Ovary (tissue), 3 donors: ENCODE measurements at regions not wholly inside any gene's neighbourhood (a gene's known extent, or its start where the extent isn't known, plus 50 kb on each side); places are given as distances from the start of the nearest gene placed in this dataset.

ENCODE experiments used
- CTCF ChIP-seq, 3 donors: fragments of 450-650 bp in 2 of 3; fragments of 200-600 bp in 1 of 3; IDR thresholded peaks; one replicate each; pipeline versions ENCODE4 v1.5.1 to v1.8.0; 2016 to 2022; ENCODE audit warnings: antibody characterized with exemption in 3 of 3, mild to moderate bottlenecking in 1 of 3
- POLR2A ChIP-seq: fragments of 450-650 bp; IDR thresholded peaks from one replicate; pipeline ENCODE4 v1.6.1; 2017; ENCODE audit warnings: antibody characterized with exemption, mild to moderate bottlenecking, moderate library complexity
- donor health status: DM: no; HTN: no; CAD: no.

DNA sequence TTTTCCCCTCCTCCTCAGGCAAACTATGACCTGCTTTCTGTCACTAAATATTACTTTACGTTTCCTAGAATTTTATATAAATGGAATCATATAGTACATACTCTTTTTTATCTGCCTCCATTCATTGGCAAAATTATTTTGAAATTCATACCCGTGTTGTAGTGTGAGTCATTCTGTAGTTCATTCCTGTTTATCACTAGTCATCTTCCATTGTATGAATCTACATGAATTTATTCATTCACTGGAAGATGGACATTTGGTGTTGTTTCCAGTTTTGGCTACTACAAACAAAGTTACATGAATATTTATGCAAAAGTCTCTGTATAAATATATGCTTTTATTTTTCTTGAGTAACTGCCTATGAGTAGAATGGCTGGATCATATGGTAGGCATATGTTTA is 60.7 kb upstream of the OPCML start:
- TF ChIP-seq CTCF (IDR thresholded peaks at IDR 0.05) (no peak), POLR2A (no peak)
